AG08395 (cell line): ENCODE measurements at regions not wholly inside any gene's neighbourhood (a gene's known extent, or its start where the extent isn't known, plus 50 kb on each side); places are given as distances from the start of the nearest gene placed in this dataset.
"Not testable (repeated sequence)": the region's sequence is repeated elsewhere in the genome, so short reads cannot be mapped to it uniquely, and the experiment has no call there.

Experiments
- DNase-seq: peaks from one replicate; pipeline ENCODE4 v3.0.0; 2012; ENCODE audit warnings: mixed read lengths, low spot score

DNA sequence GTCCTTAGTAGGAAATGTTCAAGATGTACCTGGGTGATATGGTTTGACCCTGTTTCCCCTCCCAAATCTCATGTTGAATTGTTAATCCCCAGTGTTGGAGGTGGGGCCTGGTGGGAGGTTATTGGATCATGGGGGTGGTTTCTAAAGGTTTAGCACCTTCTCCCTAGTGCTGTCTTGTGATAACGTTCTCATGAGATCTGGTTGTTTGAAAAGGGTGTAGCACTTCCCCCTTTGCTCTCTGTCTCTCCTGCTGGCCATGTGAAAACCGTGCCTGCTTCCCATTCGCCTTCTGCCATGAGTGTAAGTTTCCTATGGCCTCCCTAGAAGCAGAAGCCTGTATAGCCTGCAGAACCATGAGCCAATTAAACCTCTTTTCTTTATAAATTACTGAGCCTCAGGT, 353.0 kb upstream of the SFSWAP start:
- DNase-seq, result no peak

GRCh38 chr12:131362291-131363211, 348.3 kb upstream of the SFSWAP start:
- DNase-seq, result no peak

DNA sequence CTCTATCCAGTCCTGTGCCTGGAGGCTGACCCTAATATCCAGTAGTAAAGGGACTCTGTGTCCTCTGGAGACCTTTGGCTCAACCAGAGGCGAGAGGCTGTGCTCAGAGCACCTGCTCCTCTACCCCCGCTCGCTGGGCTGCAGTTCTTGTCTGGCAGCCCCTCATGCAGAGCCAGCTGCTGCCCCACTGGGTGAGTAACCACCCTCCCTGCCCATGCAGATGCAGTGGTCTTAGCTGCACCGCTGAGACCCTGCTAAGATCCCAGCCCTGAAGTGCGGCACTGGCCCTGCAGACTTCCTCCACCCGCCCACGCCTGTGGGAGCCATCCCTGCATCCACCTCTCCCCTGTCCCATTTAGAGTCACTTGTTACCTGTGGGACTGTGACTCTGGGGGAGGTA, 347.5 kb upstream of the SFSWAP start:
- no peak for DNase-seq

DNA sequence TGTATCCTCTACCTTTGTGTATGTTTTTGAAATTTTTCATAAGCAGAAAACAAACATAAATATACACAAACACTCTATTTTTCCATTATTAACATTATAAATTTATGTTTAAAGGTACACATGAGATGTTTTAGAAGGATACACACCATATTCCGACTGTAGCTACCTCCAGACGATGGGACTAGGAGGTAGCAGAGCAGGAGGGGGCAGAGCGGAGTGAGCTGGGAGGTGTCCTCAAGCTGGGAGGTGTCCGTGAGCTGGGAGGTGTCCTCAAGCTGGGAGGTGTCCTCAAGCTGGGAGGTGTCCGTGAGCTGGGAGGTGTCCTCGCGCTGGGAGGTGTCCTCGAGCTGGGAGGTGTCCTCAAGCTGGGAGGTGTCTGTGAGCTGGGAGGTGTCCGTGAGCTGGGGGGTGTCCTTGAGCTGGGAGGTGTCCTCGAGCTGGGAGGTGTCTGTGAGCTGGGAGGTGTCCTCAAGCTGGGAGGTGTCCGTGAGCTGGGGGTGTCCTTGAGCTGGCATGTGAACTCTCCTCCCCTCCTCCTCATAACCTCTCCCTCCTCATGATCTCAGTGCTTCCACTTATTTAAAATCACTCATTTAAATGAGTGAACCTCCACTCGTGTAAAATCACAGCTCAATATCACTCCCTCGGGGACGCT, 346.9 kb upstream of the SFSWAP start:
- DNase-seq, result no peak

GRCh38 chr12:131364903-131365820, 345.7 kb upstream of the SFSWAP start:
- DNase-seq, result no peak

- DNase-seq, result no peak
Measured at GRCh38 chr12:131365821-131366260, 345.0 kb upstream of the SFSWAP start.

DNA sequence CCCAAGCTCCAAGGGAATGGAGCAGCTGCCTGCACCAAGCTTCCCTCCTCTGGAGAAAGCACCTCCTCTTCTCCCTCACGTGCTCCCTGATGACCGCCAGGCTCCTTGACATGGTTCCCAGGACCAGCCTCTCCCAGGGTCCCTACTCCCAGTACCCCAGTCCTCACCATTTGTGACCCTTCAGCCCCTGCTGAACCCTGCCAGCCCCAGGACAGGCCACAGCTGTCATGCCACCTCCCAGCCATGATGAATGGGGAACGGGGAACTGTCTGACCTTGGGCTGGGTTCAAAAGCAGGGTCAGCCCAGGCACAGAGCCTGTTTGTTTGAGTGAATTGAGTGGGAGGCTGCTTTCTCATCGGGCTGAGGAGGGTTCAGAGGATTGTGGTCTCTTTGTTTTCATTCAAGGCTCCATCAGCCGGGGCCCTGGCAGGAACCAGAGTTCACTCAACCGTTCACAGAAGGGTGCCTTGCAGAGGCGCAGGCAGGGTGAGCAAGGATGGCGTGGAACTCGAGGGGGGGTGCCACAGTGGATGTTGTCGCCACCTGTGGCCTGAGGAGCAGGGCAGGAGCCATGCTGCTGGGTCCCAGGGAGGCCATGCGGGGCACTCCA, 344.5 kb upstream of the SFSWAP start:
- DNase-seq, result no peak

DNA sequence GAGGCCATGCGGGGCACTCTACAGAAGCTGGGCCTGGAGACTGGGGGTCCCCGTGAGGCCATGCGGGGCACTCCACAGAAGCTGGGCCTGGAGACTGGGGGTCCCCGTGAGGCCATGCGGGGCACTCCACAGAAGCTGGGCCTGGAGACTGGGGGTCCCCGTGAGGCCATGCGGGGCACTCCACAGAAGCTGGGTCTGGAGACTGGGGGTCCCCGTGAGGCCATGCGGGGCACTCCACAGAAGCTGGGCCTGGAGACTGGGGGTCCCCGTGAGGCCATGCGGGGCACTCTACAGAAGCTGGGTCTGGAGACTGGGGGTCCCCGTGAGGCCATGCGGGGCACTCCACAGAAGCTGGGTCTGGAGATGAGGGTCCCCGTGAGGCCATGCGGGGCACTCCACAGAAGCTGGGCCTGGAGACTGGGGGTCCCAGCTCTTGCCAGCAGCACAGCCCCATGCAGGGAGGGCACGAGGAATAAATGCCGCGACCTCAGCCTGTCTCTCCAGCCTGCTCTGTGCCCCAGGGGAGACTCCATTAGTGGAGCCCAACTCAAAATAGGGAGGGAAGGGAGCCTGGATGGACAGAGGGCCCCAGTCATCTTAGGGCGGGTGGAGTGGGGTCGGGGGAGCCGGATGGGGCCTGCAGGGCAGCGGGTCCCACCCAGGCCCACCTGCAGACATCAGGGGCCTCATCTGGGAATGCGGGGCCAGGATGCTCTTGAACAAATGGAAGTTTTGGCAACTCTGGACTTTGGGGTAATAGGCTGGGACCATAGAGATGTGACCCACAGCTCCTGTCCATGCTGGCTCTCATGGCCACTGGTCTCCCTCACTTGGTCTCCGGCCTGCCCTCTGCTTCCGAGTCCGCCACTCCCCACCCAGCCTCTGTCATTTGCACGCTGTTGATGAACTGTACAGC, 343.6 kb upstream of the SFSWAP start:
- not testable (repeated sequence) for DNase-seq

DNA sequence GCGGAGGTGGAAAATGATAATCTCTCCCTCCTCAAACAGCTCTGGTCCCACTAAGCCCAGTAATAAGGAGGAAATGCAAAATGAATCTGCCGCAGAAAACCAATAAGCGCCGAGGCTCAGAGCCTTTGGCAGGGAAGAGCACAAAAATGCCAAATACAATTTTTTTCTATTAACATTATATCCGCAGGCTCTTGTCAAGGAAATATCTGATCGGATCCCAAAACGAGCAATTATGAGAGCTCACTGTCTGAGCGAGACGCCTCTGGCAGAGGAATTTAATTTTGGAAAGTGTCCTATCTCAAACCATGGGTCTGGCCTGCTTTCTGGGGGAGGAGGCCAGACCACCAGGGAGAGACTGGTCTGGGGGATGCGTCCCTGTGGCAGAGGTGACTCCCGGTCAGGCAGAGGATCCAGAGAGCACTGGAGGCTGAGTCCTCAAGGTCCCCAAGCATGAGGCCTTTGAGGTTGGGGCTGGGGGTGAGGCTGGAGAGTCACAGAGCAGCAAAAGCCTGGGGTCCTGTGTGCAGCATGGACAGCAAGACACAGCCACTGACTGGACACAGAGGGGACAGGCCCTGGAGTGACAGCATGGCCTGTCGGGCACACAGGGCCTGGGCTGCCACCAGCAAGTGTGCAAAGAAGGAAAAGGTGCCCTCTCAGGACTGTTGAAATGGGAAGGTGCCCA, 342.8 kb upstream of the SFSWAP start:
- DNase-seq, result no peak

DNA sequence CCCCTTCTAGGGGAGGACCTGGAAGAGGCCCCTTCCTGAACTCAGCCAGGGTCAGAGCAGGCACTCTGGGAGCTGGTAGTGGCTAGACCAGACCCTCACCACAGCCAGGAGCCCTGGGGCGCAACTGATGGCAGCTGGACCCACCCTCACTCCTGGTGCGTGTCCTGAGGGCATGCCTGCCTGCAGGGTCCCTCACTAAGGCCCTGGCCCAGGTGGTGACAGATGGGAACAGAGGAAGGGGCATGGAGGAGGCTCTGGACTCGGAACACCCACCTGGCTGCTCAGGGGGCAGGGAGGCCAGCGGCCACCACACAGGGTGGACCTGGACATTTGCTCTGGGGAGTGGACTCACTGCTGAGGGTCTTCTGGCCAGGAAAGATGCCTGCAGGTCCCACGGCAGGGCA, 342.2 kb upstream of the SFSWAP start:
- no peak for DNase-seq

GRCh38 chr12:131369094-131369845, 341.6 kb upstream of the SFSWAP start:
- no peak for DNase-seq

- no peak for DNase-seq
Measured at GRCh38 chr12:131370321-131370720, 340.6 kb upstream of the SFSWAP start.

GRCh38 chr12:131370791-131371347, 340.0 kb upstream of the SFSWAP start:
- no peak for DNase-seq

DNA sequence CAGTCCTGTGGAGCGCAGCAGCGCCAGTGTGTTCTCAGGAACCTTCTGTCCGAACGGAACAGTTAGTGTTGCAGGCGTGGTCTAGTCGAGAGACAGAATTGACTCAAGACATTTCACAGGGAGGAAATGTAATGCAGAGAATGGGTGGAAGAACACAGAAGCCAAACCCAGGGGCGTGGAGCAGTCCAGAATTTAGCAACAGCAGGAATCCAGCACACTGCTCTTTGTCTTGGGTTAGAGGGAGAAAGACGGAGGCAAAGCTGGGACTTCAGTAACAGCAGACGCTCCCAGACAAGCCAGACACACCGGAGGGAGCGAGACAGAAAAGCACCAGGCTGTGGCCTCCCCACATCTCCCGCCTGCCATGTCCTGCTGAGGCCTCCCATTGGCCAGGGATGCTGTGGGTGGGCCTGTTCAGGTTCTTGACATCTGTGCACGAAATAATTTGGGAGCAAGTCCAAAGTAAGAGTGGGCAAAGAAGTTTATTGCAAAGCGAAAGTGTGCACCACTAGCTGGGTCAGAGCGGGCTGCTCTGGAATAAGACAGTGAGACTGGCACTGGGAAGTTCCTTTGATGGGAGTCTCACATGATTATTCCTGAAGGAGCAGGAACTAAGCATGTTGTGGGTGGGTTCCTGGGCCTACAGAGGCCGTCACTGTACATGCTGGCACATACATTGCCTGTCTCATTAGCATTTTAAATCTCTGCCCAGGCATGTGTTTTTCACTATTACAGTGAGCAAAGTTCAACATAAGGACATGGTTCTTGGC, 339.3 kb upstream of the SFSWAP start:
- DNase-seq, result no peak

DNA sequence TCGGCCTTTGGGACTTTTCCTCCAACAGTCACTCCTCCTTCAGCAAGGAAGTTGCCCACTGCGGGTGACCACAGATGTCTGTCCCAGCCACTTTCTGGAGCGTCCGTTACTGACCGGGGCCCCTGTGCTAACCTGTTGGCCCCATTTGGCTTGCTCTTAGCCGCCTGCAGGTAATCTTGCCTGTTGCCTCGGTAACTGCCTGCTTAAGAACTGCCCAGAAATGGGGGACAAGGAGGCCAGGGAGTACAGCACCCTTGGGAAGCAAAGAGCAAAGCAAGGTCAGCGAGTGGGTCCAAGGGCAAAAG, 338.8 kb upstream of the SFSWAP start:
- DNase-seq, result no peak

- DNase-seq, result no peak
Measured at GRCh38 chr12:131372706-131373195, 338.1 kb upstream of the SFSWAP start.

- DNase-seq, result no peak
Measured at GRCh38 chr12:131375261-131375971, 335.5 kb upstream of the SFSWAP start.

DNA sequence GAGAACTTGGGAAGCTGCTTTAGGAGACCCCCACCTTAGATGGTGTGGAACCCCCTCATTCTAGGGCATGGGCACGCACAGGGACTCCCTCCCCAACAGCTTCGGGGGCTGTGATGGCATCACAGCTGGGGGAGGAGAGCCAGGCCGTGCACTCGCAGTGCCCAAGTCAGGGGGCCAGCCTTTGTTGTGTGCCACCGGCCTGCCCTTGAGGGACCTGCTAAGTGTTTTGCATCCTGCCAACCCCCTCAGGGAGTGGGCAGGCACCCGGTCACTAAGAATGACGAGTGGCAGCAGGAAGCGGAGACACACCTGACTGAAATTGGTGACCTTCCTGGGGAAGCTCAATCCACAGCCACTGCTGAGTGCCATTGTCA, 334.9 kb upstream of the SFSWAP start:
- no peak for DNase-seq
